ENCODE measurements at regions not wholly inside any gene's neighbourhood (a gene's known extent, or its start where the extent isn't known, plus 50 kb on each side); places are given as distances from the start of the nearest gene placed in this dataset.

- Mint-ChIP-seq H3K4me3 (no peak overlapping the region), H3K9me3 (no peaks in the 10 kb centered on the region), H3K27me3 (ENCODE audit: insufficient read depth, low read depth, poor library complexity) (no peaks in the 10 kb centered on the region), H3K4me1 (peaks cover 34% of the 10 kb centered on the region), H3K27ac (no peak overlapping the region), H3K36me3 (ENCODE audit: low read depth) (peaks cover 10% of the 10 kb centered on the region; the same call in 2 of the 3 replicates)
- no peaks in the 10 kb centered on the region for H3K79me2 ChIP-seq (replicated peaks; ENCODE audit: insufficient read depth)
- H2AFZ ChIP-seq, result no peak overlapping the region
- H3K4me3 ChIP-seq, result no peak overlapping the region
- DNase-seq (ENCODE audit: low spot score) (no peak), ATAC-seq (no peak)
- H3F3A ChIP-seq (replicated peaks; ENCODE audit: low read depth), result no peaks in the 10 kb centered on the region
- no peak overlapping the region for H3K4me2 ChIP-seq
- H3K9me2 ChIP-seq (ENCODE audit: insufficient read depth), result no peaks in the 10 kb centered on the region
- H3K27me3 ChIP-seq (ENCODE audit: insufficient read depth), result no peaks in the 10 kb centered on the region
- H4K20me1 ChIP-seq (replicated peaks; ENCODE audit: insufficient read depth), result no peaks in the 10 kb centered on the region
- H3K27ac ChIP-seq (ENCODE audit: low read depth), result no peak overlapping the region
- H3K4me1 ChIP-seq (ENCODE audit: insufficient read depth), result peaks cover 41% of the 10 kb centered on the region
- H3K36me3 ChIP-seq (ENCODE audit: insufficient read depth), result no peaks in the 10 kb centered on the region
- TF ChIP-seq CREB1 (CRISPR knock-in tag; IDR thresholded peaks at IDR 0.05; ENCODE audit: low read depth), result no peak
- no peak for TF ChIP-seq REST (IDR thresholded peaks at IDR 0.05; ENCODE audit: unreplicated experiment)
- no peak for TF ChIP-seq EZH2phosphoT487 (IDR thresholded peaks at IDR 0.05; ENCODE audit: unreplicated experiment)
- TF ChIP-seq NANOG (IDR thresholded peaks at IDR 0.05; ENCODE audit: borderline replicate concordance), result no peak
- TF ChIP-seq EZH2 (IDR thresholded peaks at IDR 0.05; ENCODE audit: low read depth, unreplicated experiment), result no peak
- TF ChIP-seq ZNF114 (CRISPR knock-in tag; IDR thresholded peaks at IDR 0.05), result no peak
- no peak for TF ChIP-seq ZNF462 (CRISPR knock-in tag; IDR thresholded peaks at IDR 0.05)
- no peak for TF ChIP-seq POLR2AphosphoS5 (IDR thresholded peaks at IDR 0.05; ENCODE audit: low read depth)
- TF ChIP-seq CTCF (conservative IDR thresholded peaks at IDR 0.05; ENCODE audit: low read depth in 2 of 2), result no peak
- no peak for TF ChIP-seq ZNF331 (CRISPR knock-in tag; IDR thresholded peaks at IDR 0.05; ENCODE audit: low read depth)
- no peak for TF ChIP-seq STAT1 (IDR thresholded peaks at IDR 0.05; ENCODE audit: unreplicated experiment)
- TF ChIP-seq JUNB (IDR thresholded peaks at IDR 0.05; ENCODE audit: unreplicated experiment), result no peak
- no peak for TF ChIP-seq ETS1 (IDR thresholded peaks at IDR 0.05)
Measured at GRCh38 chr17:53626286-53626685, 196.4 kb upstream of the KIF2B start.

Data from GM23338 (cell line).